ENCODE measurements at regions not wholly inside any gene's neighbourhood (a gene's known extent, or its start where the extent isn't known, plus 50 kb on each side); places are given as distances from the start of the nearest gene placed in this dataset.

GRCh38 chr15:62756326-62756994 is 286.1 kb upstream of the TPM1 start:
- TF ChIP-seq, protein P1, sequence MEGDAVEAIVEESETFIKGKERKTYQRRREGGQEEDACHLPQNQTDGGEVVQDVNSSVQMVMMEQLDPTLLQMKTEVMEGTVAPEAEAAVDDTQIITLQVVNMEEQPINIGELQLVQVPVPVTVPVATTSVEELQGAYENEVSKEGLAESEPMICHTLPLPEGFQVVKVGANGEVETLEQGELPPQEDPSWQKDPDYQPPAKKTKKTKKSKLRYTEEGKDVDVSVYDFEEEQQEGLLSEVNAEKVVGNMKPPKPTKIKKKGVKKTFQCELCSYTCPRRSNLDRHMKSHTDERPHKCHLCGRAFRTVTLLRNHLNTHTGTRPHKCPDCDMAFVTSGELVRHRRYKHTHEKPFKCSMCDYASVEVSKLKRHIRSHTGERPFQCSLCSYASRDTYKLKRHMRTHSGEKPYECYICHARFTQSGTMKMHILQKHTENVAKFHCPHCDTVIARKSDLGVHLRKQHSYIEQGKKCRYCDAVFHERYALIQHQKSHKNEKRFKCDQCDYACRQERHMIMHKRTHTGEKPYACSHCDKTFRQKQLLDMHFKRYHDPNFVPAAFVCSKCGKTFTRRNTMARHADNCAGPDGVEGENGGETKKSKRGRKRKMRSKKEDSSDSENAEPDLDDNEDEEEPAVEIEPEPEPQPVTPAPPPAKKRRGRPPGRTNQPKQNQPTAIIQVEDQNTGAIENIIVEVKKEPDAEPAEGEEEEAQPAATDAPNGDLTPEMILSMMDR (conservative IDR thresholded peaks at IDR 0.05; ENCODE audit: low read length), result no peak
- TF ChIP-seq EZH2phosphoT487 (IDR thresholded peaks at IDR 0.05; ENCODE audit: borderline replicate concordance, low read depth, low read length), result no peak
